ENCODE measurements at regions not wholly inside any gene's neighbourhood (a gene's known extent, or its start where the extent isn't known, plus 50 kb on each side); places are given as distances from the start of the nearest gene placed in this dataset.

DNA sequence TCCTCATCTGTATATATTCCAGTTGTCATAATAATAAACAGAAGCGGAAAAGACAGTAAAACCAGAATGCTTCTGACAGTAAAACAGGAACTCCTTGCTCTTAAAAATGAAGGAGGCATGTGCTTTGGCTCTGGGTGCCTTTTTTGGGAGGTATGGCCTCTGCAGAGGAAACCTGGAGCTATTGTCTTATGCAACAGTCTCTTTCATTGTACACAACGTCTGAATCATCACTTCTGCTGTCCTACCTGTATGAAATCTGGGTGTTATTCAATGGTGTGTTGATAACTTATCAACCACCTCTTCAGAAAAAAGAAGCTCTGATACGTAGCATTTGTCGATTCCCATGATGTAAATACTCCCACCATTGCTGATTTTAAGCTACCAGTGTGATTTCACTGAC is 64.8 kb downstream of the CDCA7 start:
- DNase-seq: no peak

DNA sequence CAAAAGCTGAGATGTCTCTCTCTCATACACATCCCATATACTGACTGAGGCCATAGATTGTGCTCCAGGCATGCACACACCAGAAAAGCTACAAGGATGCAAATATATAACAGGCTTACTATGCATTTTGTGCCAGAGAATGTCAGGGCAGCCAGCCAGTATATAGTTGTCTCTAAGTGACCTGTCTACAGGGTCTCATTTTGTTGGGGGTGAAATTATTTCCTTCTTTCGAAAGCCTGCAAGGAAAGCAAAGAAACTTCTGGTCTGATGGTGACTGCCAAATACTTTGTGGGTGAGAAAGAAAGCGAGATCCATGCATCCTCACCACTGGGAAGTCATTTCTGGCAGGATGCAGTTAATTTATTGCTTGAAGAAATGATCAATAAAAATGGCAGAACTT is 70.2 kb downstream of the CDCA7 start:
- DNase-seq: no peak

DNA sequence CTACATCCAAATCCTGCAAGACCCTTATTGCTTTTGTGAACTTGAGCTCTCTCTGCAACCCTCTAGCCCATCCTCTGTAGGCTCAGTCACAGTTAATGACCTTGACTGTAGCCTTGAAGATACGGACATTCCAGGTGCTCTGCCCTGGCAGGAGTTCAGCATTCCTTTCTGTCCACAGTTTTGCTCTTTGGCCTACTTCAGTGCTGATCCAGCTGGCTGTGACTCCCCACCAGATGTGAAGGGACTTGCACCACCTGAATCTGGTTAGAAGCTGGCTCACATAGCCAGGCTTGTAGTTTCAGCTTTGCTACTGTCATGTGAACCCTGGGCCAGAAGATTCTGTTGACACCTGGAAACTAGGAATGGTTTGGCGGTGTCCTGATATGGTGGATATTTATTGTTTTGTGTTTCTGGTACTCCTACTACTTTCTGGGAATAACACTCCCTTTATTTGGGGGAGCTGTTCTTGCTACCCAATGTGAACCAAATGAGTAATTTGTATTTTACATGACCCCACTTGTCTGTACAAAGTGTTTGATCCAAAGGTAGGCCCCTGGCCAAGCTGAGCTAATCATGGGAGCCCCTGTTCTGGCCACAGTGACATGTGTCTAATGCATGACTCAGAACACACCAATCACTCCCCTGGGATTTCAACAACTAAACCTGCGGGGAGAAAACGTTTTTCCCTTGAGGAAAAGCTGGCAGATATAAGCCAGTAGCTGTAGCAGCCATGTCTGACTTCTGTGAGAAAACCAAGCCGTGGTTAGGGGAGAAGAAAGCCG is 73.4 kb downstream of the CDCA7 start:
- DNase-seq: no peak

DNA sequence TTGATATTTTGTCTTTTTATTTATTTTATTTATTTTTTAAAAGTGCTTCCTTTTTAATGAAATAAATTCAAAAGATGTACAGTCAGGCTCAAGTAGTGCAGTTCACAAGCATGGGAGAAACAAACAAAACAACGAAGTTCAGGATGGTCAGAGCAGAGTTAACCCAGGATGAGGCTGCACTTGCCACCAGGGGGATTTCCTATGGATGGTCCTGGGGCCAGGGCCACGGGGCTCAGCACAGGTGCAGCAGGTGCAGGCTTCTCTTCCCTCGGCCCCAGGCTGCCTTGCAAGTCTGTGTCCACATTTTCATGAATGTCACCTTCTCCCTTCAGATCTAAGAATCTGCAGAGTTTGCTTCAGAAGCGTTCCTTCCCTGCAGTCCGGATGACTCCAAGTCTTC is 76.5 kb downstream of the CDCA7 start:
- no peak for DNase-seq

- peak; percentile 46 for DNase-seq
These were observed 77.5 kb downstream of the CDCA7 start for GRCh38 chr2:173432049-173432754.

GRCh38 chr2:173434762-173435569 is 80.3 kb downstream of the CDCA7 start:
- DNase-seq: no peak

DNA sequence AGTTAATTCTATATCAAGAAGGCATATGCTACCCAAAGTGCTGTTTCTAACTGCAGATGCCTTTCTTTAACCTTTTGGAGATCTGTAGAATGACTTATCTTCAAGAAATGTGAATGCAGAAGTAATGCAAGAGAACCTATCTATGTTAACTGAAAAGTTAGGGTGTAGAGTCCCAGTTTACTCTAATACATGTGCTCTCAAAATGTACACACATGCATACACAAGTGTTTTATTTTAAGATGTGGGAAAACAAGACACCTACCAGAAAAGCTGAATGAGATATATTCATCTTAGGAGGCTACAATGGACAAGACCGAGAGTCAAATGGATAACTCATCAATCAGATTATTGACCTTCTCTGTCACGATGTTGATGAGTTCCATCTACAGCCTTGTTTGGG is 80.9 kb downstream of the CDCA7 start:
- no peak for DNase-seq

DNA sequence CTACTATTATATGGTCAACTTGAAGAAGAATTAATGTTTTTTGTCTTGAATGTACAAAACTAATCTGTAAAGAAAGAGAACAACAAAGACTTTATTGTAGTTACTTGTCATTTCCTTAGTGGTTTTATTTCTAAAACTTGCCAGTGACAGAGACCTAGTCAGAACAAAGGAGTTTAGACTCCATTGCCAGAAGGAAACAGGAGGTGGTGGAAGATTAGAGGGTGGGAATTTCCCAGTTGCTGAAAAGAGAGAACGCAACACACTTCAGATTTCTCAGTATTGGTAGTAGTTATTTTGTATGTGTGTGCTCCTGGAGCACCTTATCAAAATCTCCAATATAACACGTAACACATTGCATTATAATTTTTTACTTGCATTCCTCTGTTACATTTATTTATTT is 81.4 kb downstream of the CDCA7 start:
- DNase-seq: no peak

DNA sequence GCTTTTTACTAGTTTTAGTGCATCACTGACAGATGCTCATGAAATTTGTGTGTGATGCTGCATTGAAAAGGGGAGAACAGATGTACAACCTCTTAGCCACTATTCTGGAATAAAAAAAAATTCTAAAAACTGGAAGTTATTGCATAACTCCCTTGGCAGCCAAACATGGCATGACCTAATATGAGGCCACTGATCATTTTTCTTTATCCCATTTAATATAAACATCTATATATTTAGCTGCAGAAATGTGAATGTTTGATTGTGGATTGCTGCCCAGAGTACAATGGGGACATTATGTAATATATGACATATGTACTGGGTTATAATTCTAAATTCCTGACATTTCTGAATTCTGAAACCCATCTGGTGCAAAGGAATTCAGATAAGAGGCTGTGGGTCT is 86.5 kb downstream of the CDCA7 start:
- DNase-seq: no peak

DNA sequence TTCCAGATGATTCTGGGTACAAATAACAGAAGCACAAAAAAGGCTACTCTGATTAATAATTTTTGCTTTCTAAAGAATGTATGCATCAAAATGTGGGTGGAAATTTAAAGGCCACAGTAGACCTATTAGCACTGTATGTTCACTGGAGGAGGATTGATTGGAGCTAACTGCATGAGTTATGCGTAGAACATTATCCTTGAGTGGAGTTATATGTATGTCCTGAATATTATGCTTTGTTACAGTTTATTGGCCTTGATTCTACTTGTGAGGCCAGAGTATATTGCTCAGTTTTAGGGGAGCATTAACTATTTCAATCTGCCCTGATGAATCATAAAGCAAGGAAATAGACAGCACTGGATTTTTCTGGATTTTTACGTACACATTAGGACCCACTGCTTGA is 87.9 kb downstream of the CDCA7 start:
- DNase-seq: no peak

- DNase-seq: no peak
These were observed 92.0 kb downstream of the CDCA7 start for GRCh38 chr2:173446722-173447121.

GRCh38 chr2:173448938-173449471 is 94.3 kb downstream of the CDCA7 start:
- DNase-seq: peak; percentile 73

- DNase-seq: no peak
These were observed 96.4 kb downstream of the CDCA7 start for GRCh38 chr2:173451118-173451517.

GRCh38 chr2:173451941-173452340 is 97.3 kb downstream of the CDCA7 start:
- DNase-seq: no peak

DNA sequence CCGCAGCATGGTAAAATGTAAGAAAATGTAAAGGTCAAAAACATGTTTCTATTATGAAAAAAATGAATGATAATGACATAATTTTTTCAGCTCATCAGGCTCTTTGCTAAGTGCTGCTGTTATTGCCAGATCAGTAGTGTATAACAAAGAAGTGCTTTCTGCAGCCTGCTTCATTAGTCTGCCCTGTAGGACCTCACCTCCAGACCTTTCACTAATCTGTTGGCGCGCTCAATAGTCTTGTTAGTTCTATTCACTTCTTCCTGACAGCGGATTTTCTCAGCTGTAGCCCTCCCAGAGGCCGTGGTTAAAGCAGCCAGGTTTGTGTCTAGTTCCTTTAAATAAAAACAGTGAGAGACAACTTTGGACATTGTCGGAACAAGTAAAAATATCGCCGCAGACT is 97.7 kb downstream of the CDCA7 start:
- DNase-seq: no peak

- no peak for DNase-seq
These were observed 102.3 kb downstream of the CDCA7 start for GRCh38 chr2:173456960-173457359.

GRCh38 chr2:173457366-173457765 is 102.7 kb downstream of the CDCA7 start:
- no peak for DNase-seq

DNA sequence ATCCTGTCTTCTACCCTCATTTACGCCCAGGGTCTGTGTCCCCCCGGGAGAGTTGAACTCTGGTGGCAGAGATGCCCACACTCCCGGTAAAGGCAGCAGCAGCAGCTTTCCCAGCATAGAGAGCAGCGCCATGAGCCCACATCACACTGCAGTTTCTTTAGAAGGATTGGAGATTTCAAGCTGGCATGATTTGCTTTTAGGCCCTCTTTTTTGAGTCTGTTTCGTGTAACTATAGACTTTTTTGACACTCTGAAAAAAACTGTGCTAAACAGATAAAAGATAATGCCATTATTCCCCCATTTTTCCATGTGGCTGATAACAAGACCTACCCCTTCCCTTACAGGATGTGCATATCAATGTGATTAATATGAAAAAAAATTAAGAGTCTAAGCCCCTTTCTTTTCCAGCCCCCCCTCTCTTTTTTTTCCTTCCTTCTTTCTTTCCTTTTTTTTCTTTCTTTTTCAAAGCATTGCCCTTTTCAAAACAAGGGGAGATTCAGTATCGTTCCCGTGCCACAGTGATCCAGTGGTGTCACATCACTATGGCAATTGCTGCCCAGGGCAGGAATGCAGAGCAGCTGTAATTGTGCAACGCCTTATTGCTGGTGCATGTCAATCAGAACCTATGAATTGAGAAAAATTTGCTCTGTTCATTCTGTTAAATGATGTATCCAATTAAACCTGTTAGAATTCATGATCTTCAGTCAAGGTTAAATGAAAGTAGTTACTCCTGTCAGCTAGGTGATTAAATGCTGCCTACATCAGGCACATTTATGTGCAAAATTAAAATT is 104.5 kb downstream of the CDCA7 start:
- no peak for DNase-seq

- no peak for DNase-seq
These were observed 108.5 kb downstream of the CDCA7 start for GRCh38 chr2:173462892-173463840.

DNA sequence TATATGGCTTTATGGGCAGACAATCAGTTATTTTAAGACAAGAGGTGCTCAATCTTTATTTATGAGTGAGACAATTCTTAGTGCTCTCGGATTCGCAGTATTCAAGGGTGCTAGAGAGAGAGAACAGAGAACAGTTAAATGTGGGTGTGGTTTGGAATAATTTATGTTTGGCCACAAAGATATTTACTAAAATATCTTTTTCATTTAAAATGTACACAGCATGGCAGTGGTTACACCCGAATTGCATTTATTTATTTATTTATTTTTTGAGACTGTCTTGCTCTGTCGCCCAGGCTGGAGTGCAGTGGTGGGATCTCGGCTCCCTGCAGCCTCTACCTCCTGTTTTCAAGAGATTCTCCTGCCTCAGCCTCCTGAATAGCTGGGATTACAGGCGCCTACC is 109.2 kb downstream of the CDCA7 start:
- DNase-seq: no peak

GRCh38 chr2:173467751-173468150 is 113.1 kb downstream of the CDCA7 start:
- DNase-seq: no peak

All from inflammatory macrophage treated with lipopolysaccharide for 4 hours (primary cell).